Psoas muscle (tissue), 7 donors: ENCODE measurements at regions not wholly inside any gene's neighbourhood (a gene's known extent, or its start where the extent isn't known, plus 50 kb on each side); places are given as distances from the start of the nearest gene placed in this dataset.

Experiments
- ATAC-seq, 4 donors: fragments of 200-7000 bp; cut with Tn5 transposase; one replicate each; pipeline ENCODE4 v1.9.1; 2020; ENCODE audit warnings: moderate library complexity in 3 of 4, mild to moderate bottlenecking in 2 of 4
- DNase-seq, 2 donors: peaks; one replicate each; pipeline ENCODE4 v3.0.0-alpha.2; 2020
- H3K27ac ChIP-seq: fragments of 200-600 bp; one replicate; pipeline ENCODE4 v1.8.0; 2022
- H3K27me3 ChIP-seq, 3 donors: fragments of 200-600 bp in 1 of 3; one replicate each; pipeline versions ENCODE4 v1.6.1 to v1.8.0; 2013 to 2022; ENCODE audit warnings: low read length in 2 of 3, mild to moderate bottlenecking in 2 of 3, moderate library complexity in 1 of 3; ENCODE audit not compliant: insufficient read depth in 3 of 3
- H3K36me3 ChIP-seq, 2 donors: fragments of 200-600 bp in 1 of 2; one replicate each; pipeline versions ENCODE4 v1.6.1 to v1.8.0; 2013 to 2022; ENCODE audit warnings: low read depth in 1 of 2, mild to moderate bottlenecking in 1 of 2, moderate library complexity in 1 of 2; ENCODE audit not compliant: insufficient read depth in 1 of 2
- H3K4me1 ChIP-seq: fragments of 200-600 bp; one replicate; pipeline ENCODE4 v1.8.0; 2022
- H3K4me3 ChIP-seq: fragments of 200-600 bp; one replicate; pipeline ENCODE4 v1.8.0; 2022; ENCODE audit warnings: mild to moderate bottlenecking
- H3K9me3 ChIP-seq: fragments of 200-600 bp; one replicate; pipeline ENCODE4 v1.8.0; 2022
- CTCF ChIP-seq: fragments of 200-600 bp; IDR thresholded peaks from one replicate; pipeline ENCODE4 v1.8.0; 2022; ENCODE audit warnings: antibody characterized with exemption
- WGBS, 3 donors: extraction: QIAGEN DNeasy Blood & Tissue Kit; methylation state at CpG; one replicate each; pipeline versions ENCODE4 v1.1.6 to v1.1.7; 2013; 5-methylcytosine and 5-hydroxymethylcytosine counted together
- intact Hi-C, 2 donors: fragments of 100-400 bp; cut with DNase I; formaldehyde crosslinking; loops; one replicate each; pipeline versions ENCODE4 v1.11.0 to v1.14.2; 2022
- donor health status: healthy with polysubstance abuse.
- donor health status: DM: no; HTN: no; CAD: no; lungs with moderate emphysema.
- donor health status: Bipolar disorder and iron deficiency.
- donor health status: healthy.
- donor health status: DM: yes; HTN: yes; CAD: no.
- donor health status: DM: no; HTN: no; CAD: no.
- donor health status: DM: yes; HTN: yes; CAD: no.

DNA sequence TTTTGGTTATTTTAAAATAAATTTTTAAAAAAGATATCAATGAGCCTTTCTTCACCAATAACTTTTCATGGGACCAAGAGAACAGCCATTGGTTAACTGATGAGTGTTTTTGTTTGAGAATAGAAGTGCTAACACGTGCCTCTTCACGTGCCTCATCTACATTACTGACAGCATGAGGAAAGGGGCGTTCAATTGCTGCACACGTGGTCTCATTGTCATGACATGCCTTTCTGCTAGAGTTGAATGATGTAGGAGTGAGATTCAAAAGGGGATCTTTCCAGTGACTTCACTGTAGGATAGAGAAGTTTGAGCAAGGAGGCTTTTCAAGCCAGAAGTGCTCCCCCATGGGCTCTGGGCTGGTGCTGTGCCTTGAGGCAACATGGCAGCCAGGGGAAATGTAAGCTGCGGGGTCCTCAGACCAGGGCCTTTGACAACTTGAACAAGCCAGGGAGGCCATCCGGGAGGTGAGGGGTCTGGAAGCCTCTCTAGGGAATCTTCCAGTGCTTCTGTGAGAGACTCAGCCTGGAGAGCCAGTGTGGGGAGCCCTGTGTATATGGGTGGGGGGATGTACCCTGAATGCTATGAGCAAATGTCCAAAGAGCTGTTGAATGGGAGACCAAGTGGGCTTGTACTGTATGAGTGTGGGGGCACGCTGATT lies 51.2 kb upstream of the FSTL4 start:
- H3K9me3 ChIP-seq: no peaks in the 10 kb centered on the region
- no peak for TF ChIP-seq CTCF
- intact Hi-C loops: no loop called here
- H3K36me3 ChIP-seq: no peaks in the 10 kb centered on the region
- H3K4me1 ChIP-seq: no peaks in the 10 kb centered on the region
- WGBS, 3 donors: 82 to 89% (median 88%) methylated on average over 7 of the region's 7 CpGs
- H3K27me3 ChIP-seq: no peaks in the 10 kb centered on the region
- DNase-seq: no peak
- ATAC-seq: no peak
- H3K27ac ChIP-seq: no peak overlapping the region
- no peak overlapping the region for H3K4me3 ChIP-seq

DNA sequence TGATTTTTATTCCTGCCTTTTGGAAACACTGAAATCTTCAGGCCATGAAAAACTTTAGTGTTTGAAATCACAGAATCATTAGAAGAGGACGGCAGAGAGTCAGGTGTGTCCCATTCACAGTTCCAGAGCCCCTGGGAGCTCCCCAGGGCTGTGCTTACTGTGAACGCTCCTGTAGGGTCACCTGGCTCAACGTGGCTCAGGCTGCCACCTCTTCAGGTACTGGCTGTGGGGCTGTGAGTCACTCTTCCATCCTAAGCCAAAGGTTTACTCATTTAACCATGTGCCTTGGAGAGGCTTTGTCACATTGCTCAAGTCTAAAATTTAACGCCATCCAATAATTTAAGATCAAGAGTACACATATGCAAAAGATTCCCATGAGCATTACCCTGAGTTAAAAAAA lies 50.2 kb upstream of the FSTL4 start:
- DNase-seq: no peak
- Histone ChIP-seq H3K27ac (no peak overlapping the region), H3K9me3 (no peaks in the 10 kb centered on the region), H3K4me1 (no peaks in the 10 kb centered on the region), H3K27me3 (no peaks in the 10 kb centered on the region), H3K4me3 (no peak overlapping the region), H3K36me3 (no peaks in the 10 kb centered on the region)
- intact Hi-C loops: no loop called here
- 52 to 65% (median 56%) methylated on average over 4 of the region's 4 CpGs for whole genome bisulfite sequencing, 3 donors
- no peak for TF ChIP-seq CTCF
- ATAC-seq: no peak
